Endothelial cell (in vitro differentiated cells): ENCODE measurements at regions not wholly inside any gene's neighbourhood (a gene's known extent, or its start where the extent isn't known, plus 50 kb on each side); places are given as distances from the start of the nearest gene placed in this dataset.

ENCODE experiments used
- DNase-seq: peaks from one replicate; pipeline ENCODE4 v3.0.0; 2021; ENCODE audit warnings: low spot score
- H3K27ac Mint-ChIP-seq: one replicate; pipeline ENCODE4 v1.8.0; 2021; ENCODE audit warnings: mixed read lengths, inconsistent platforms; ENCODE audit not compliant: unreplicated experiment
- H3K27me3 Mint-ChIP-seq: one replicate; pipeline ENCODE4 v1.8.0; 2021; ENCODE audit warnings: mild to moderate bottlenecking, moderate library complexity, mixed read lengths, inconsistent platforms; ENCODE audit not compliant: unreplicated experiment
- H3K36me3 Mint-ChIP-seq: one replicate; pipeline ENCODE4 v1.8.0; 2021; ENCODE audit warnings: mild to moderate bottlenecking, low read depth, mixed read lengths, inconsistent platforms; ENCODE audit not compliant: unreplicated experiment
- H3K4me1 Mint-ChIP-seq: one replicate; pipeline ENCODE4 v1.8.0; 2021; ENCODE audit warnings: mild to moderate bottlenecking, mixed read lengths, inconsistent platforms; ENCODE audit not compliant: unreplicated experiment
- H3K4me3 Mint-ChIP-seq: one replicate; pipeline ENCODE4 v1.8.0; 2021; ENCODE audit warnings: mild to moderate bottlenecking, mixed read lengths, inconsistent platforms; ENCODE audit not compliant: unreplicated experiment
- H3K9me3 Mint-ChIP-seq: one replicate; pipeline ENCODE4 v1.8.0; 2021; ENCODE audit warnings: mixed read lengths, inconsistent platforms; ENCODE audit not compliant: unreplicated experiment
- TF ChIP-seq, protein P1 (sequence below): fragments of 200-600 bp; sonication (generic); IDR thresholded peaks from one replicate; pipeline ENCODE4 v1.5.0; 2021; ENCODE audit warnings: antibody characterized with exemption; ENCODE audit not compliant: unreplicated experiment

DNA sequence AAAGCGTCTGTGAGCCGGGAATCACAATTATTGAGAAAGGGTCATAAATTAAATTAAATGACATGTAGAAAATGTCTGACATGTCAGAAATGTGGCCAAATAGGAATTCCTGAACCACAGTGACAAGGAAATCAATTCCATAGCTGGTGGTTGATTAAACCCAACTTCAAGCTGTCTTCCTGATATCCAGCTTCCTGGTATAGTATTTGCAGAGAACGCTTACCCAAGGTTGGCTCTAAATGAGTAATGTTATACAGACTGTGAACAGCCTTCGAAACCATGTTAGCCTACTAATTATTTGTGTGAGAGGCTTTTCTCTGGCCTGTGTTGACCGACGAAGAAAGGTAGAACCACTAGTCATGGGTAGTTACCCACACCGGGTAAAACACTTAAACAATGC, 347.2 kb downstream of the RFC3 start:
- TF ChIP-seq, protein P1, sequence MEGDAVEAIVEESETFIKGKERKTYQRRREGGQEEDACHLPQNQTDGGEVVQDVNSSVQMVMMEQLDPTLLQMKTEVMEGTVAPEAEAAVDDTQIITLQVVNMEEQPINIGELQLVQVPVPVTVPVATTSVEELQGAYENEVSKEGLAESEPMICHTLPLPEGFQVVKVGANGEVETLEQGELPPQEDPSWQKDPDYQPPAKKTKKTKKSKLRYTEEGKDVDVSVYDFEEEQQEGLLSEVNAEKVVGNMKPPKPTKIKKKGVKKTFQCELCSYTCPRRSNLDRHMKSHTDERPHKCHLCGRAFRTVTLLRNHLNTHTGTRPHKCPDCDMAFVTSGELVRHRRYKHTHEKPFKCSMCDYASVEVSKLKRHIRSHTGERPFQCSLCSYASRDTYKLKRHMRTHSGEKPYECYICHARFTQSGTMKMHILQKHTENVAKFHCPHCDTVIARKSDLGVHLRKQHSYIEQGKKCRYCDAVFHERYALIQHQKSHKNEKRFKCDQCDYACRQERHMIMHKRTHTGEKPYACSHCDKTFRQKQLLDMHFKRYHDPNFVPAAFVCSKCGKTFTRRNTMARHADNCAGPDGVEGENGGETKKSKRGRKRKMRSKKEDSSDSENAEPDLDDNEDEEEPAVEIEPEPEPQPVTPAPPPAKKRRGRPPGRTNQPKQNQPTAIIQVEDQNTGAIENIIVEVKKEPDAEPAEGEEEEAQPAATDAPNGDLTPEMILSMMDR, result no peak
- peaks cover 2% of the 10 kb centered on the region for H3K27me3 Mint-ChIP-seq
- no peak for DNase-seq
- no peaks in the 10 kb centered on the region for H3K9me3 Mint-ChIP-seq
- no peaks in the 10 kb centered on the region for H3K36me3 Mint-ChIP-seq
- no peak overlapping the region for H3K27ac Mint-ChIP-seq
- peaks cover under 1% of the 10 kb centered on the region for H3K4me1 Mint-ChIP-seq
- H3K4me3 Mint-ChIP-seq, result no peak overlapping the region

DNA sequence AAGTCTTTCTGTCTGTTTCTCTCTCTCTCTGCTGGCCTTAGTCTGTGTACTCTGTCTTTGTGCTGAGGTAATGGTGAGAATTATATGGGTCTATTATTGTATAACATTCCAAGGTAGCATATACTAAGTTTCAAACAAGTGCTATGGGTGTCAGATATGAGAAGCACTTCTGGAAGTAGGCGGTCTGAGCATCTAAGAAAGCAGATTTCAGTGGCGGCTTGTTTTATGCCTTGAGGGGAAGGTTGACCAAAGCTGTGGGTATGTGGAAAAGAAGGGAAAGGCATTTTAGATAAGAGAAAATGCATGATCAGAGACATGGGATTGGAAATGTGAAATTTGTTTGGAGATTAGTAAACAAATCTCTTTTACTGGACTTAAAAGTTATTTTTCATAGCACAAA, 348.5 kb downstream of the RFC3 start:
- TF ChIP-seq, protein P1, result no peak
- Mint-ChIP-seq H3K4me3 (no peak overlapping the region), H3K27ac (no peak overlapping the region), H3K4me1 (peaks cover 3% of the 10 kb centered on the region), H3K36me3 (no peaks in the 10 kb centered on the region), H3K9me3 (no peaks in the 10 kb centered on the region), H3K27me3 (peaks cover 2% of the 10 kb centered on the region)
- no peak for DNase-seq

DNA sequence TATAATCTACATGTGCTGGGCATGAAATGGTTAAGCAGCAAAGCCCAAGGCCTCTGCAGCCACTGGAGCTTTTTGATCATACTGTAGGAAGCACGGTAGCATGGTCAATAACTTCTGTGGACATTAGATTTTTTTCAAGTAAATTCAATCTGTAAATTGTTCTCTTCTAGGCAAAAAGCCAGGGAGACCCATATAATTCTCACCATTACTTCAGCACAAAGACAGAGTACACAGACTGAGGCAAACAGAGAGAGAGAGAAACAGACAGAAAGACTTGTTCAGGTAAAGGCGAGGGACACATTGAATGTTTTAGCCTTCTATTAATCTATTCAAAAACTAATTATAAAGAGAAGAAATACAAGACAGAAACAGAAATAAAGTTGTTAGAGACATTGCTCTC, 349.4 kb downstream of the RFC3 start:
- H3K9me3 Mint-ChIP-seq, result no peaks in the 10 kb centered on the region
- H3K27me3 Mint-ChIP-seq, result peaks cover 2% of the 10 kb centered on the region
- no peak overlapping the region for H3K27ac Mint-ChIP-seq
- H3K4me1 Mint-ChIP-seq, result peaks cover 3% of the 10 kb centered on the region
- DNase-seq, result no peak
- no peak overlapping the region for H3K4me3 Mint-ChIP-seq
- TF ChIP-seq, protein P1, result no peak
- no peaks in the 10 kb centered on the region for H3K36me3 Mint-ChIP-seq

DNA sequence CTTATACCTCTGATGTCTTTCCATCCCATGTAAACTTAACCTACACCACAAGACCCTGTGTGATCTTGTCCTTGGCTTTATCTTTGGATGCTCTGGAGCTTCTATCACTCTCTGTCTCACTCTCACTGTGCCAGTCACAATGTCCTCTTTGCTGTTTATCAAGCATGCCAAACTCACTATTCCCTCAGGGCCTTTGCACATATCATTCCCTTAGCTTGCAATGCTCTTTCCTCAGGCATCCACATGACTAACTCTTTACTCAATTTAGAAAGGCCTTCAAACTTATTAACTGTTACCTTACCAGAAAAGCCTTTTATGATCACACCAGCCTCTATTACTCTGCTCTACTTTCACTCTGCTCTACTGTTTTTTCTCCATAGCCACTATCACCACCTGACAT, 354.1 kb downstream of the RFC3 start:
- no peak for DNase-seq
- Mint-ChIP-seq H3K27ac (no peak overlapping the region), H3K4me3 (no peak overlapping the region), H3K4me1 (peaks cover 10% of the 10 kb centered on the region), H3K9me3 (no peaks in the 10 kb centered on the region), H3K27me3 (peaks cover 2% of the 10 kb centered on the region), H3K36me3 (no peaks in the 10 kb centered on the region)
- TF ChIP-seq, protein P1, result no peak

DNA sequence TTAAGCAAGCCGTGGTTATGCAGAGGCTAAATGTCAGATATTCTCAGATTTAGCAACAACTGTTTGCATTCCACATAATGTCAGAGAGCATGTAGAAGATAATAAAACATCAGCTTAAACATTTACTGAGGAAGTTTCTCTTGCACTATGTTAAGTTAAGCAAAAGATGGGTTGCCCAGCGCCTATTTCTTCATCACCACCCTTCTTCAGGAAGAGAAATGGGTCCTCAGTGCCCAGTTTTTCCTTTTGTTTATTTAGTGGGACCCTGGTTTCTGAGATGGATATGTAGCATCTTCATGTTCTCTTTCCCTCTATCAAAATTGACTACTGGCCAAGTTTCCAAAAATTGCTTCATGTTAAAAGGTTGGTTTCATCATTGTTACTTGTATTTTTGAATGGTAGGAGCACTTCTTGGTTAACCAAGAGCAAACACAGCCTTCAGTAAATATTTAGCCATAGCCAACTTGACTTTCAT, 356.8 kb downstream of the RFC3 start:
- TF ChIP-seq, protein P1, result no peak
- no peak overlapping the region for H3K4me3 Mint-ChIP-seq
- DNase-seq, result no peak

More for the DNA sequence above, 356.8 kb downstream of the RFC3 start:
- Mint-ChIP-seq H3K4me1 (peaks cover 12% of the 10 kb centered on the region), H3K36me3 (no peaks in the 10 kb centered on the region), H3K9me3 (no peaks in the 10 kb centered on the region), H3K27me3 (no peaks in the 10 kb centered on the region), H3K27ac (no peak overlapping the region)
